Gastroesophageal sphincter (tissue), 4 donors: ENCODE measurements at regions not wholly inside any gene's neighbourhood (a gene's known extent, or its start where the extent isn't known, plus 50 kb on each side); places are given as distances from the start of the nearest gene placed in this dataset.
"Not testable (repeated sequence)": the region's sequence is repeated elsewhere in the genome, so short reads cannot be mapped to it uniquely, and the experiment has no call there.

Experiments used
- ATAC-seq: fragments of 150-250 bp; one replicate; pipeline ENCODE4 v1.9.1; 2016; ENCODE audit warnings: mild to moderate bottlenecking, moderate library complexity
- H3K27ac ChIP-seq, 4 donors: fragments of 200-600 bp; sonication (generic) in 3 of 4; 1 replicate in 3 of 4; 2 replicates in 1 of 4; pipeline ENCODE4 v1.5.1; 2016 to 2019
- H3K27me3 ChIP-seq: fragments of 200-600 bp; sonication (generic); one replicate; pipeline ENCODE4 v1.5.1; 2019
- H3K36me3 ChIP-seq, 2 donors: fragments of 200-600 bp; sonication (generic); one replicate each; pipeline ENCODE4 v1.5.1; 2019; ENCODE audit warnings: control low read depth in 1 of 2
- H3K4me1 ChIP-seq, 3 donors: fragments of 200-600 bp; sonication (generic); 1 replicate in 2 of 3; 2 replicates in 1 of 3; pipeline ENCODE4 v1.5.1; 2016 to 2019; ENCODE audit warnings: control low read depth in 2 of 3
- H3K4me3 ChIP-seq, 2 donors: fragments of 200-600 bp; sonication (generic); one replicate each; pipeline ENCODE4 v1.5.1; 2019; ENCODE audit warnings: mild to moderate bottlenecking in 1 of 2, moderate library complexity in 1 of 2
- H3K9me3 ChIP-seq, 3 donors: fragments of 200-600 bp; sonication (generic); one replicate each; pipeline ENCODE4 v1.5.1; 2017 to 2019; ENCODE audit warnings: control low read depth in 2 of 3
- EP300 ChIP-seq: sonication (generic); formaldehyde crosslinking; IDR thresholded peaks from one replicate; pipeline ENCODE4 v1.6.1; 2017; ENCODE audit warnings: antibody characterized with exemption, mild to moderate bottlenecking
- POLR2A ChIP-seq, 2 donors: fragments of 450-650 bp; IDR thresholded peaks; one replicate each; pipeline ENCODE4 v1.6.1; 2017; ENCODE audit warnings: antibody characterized with exemption in 2 of 2, mild to moderate bottlenecking in 2 of 2, moderate library complexity in 1 of 2
- POLR2AphosphoS5 ChIP-seq: sonication (generic); formaldehyde crosslinking; IDR thresholded peaks from one replicate; pipeline ENCODE4 v1.6.1; 2017; ENCODE audit warnings: antibody characterized with exemption
- WGBS, 2 donors: methylation state at CpG; one replicate each; pipeline ENCODE4 v1.1.5; 2018; ENCODE audit warnings: low coverage in 1 of 2; 5-methylcytosine and 5-hydroxymethylcytosine counted together
- TF ChIP-seq, protein P1 (sequence below), 4 experiments: fragments of 200-600 bp in 2 of 4; fragments of 450-650 bp in 2 of 4; sonication (generic) in 1 of 4; IDR thresholded peaks; one replicate each; pipeline ENCODE4 v1.5.1; 2017 to 2019; ENCODE audit warnings: antibody characterized with exemption in 4 of 4, mild to moderate bottlenecking in 2 of 4, moderate library complexity in 2 of 4

GRCh38 chr7:84722734-84723133, 464.1 kb downstream of the SEMA3D start:
- WGBS, 2 donors = no CpG with 5 or more reads among the region's 3 CpGs
- Histone ChIP-seq H3K27me3 (no peaks in the 10 kb centered on the region), H3K4me1 (no peaks in the 10 kb centered on the region), H3K27ac (no peak overlapping the region), H3K36me3 (no peaks in the 10 kb centered on the region), H3K9me3 (no peaks in the 10 kb centered on the region), H3K4me3 (no peak overlapping the region)
- TF ChIP-seq, protein P1, sequence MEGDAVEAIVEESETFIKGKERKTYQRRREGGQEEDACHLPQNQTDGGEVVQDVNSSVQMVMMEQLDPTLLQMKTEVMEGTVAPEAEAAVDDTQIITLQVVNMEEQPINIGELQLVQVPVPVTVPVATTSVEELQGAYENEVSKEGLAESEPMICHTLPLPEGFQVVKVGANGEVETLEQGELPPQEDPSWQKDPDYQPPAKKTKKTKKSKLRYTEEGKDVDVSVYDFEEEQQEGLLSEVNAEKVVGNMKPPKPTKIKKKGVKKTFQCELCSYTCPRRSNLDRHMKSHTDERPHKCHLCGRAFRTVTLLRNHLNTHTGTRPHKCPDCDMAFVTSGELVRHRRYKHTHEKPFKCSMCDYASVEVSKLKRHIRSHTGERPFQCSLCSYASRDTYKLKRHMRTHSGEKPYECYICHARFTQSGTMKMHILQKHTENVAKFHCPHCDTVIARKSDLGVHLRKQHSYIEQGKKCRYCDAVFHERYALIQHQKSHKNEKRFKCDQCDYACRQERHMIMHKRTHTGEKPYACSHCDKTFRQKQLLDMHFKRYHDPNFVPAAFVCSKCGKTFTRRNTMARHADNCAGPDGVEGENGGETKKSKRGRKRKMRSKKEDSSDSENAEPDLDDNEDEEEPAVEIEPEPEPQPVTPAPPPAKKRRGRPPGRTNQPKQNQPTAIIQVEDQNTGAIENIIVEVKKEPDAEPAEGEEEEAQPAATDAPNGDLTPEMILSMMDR (IDR thresholded peaks at IDR 0.05) = no peak
- TF ChIP-seq EP300 (no peak), POLR2AphosphoS5 (no peak), POLR2A (IDR thresholded peaks at IDR 0.05) (no peak)
- ATAC-seq = no peak

- H3K27ac ChIP-seq = no peak overlapping the region
- no peak for ATAC-seq
- no peaks in the 10 kb centered on the region for H3K4me1 ChIP-seq
- no peak for TF ChIP-seq POLR2AphosphoS5
- H3K9me3 ChIP-seq = no peaks in the 10 kb centered on the region
- 82 to 87% methylated on average over 3 of the region's 3 CpGs for WGBS, 2 donors
- H3K27me3 ChIP-seq = no peaks in the 10 kb centered on the region
- H3K36me3 ChIP-seq = no peaks in the 10 kb centered on the region
- H3K4me3 ChIP-seq = no peak overlapping the region
These were observed 464.8 kb downstream of the SEMA3D start for GRCh38 chr7:84722086-84722485.

GRCh38 chr7:84720456-84721097, 466.3 kb downstream of the SEMA3D start:
- H3K27me3 ChIP-seq = no peaks in the 10 kb centered on the region
- no peak overlapping the region for H3K4me3 ChIP-seq
- no peak for ATAC-seq
- H3K36me3 ChIP-seq = no peaks in the 10 kb centered on the region
- no peaks in the 10 kb centered on the region for H3K9me3 ChIP-seq
- no peak overlapping the region for H3K27ac ChIP-seq
- H3K4me1 ChIP-seq = no peaks in the 10 kb centered on the region
- TF ChIP-seq, protein P1 (IDR thresholded peaks at IDR 0.05) = no peak
- TF ChIP-seq EP300 = no peak
- no peak for TF ChIP-seq POLR2AphosphoS5
- no peak for TF ChIP-seq POLR2A (IDR thresholded peaks at IDR 0.05)

- ATAC-seq = no peak
These were observed 472.1 kb downstream of the SEMA3D start for GRCh38 chr7:84714765-84715164.

GRCh38 chr7:84712374-84713121, 474.3 kb downstream of the SEMA3D start:
- no peaks in the 10 kb centered on the region for H3K36me3 ChIP-seq
- H3K4me3 ChIP-seq = no peak overlapping the region
- H3K27ac ChIP-seq = no peak overlapping the region
- H3K9me3 ChIP-seq = no peaks in the 10 kb centered on the region
- no peaks in the 10 kb centered on the region for H3K4me1 ChIP-seq
- WGBS, 2 donors = 89 to 98% methylated on average over 4 of the region's 4 CpGs
- H3K27me3 ChIP-seq = no peaks in the 10 kb centered on the region
- no peak for ATAC-seq
- no peak for TF ChIP-seq POLR2AphosphoS5
- no peak for TF ChIP-seq EP300

More at GRCh38 chr7:84714765-84715164, 472.1 kb downstream of the SEMA3D start:
- 38% methylated on average over 4 of the region's 4 CpGs; no CpG with 5 or more reads in 1 of the 2 donors for WGBS, 2 donors
- Histone ChIP-seq H3K27me3 (no peaks in the 10 kb centered on the region), H3K9me3 (no peaks in the 10 kb centered on the region), H3K27ac (no peak overlapping the region), H3K36me3 (no peaks in the 10 kb centered on the region), H3K4me3 (no peak overlapping the region), H3K4me1 (no peaks in the 10 kb centered on the region)
- TF ChIP-seq, protein P1 (IDR thresholded peaks at IDR 0.05) = no peak
- TF ChIP-seq POLR2A (IDR thresholded peaks at IDR 0.05) = no peak
- TF ChIP-seq EP300 = no peak
- no peak for TF ChIP-seq POLR2AphosphoS5

DNA sequence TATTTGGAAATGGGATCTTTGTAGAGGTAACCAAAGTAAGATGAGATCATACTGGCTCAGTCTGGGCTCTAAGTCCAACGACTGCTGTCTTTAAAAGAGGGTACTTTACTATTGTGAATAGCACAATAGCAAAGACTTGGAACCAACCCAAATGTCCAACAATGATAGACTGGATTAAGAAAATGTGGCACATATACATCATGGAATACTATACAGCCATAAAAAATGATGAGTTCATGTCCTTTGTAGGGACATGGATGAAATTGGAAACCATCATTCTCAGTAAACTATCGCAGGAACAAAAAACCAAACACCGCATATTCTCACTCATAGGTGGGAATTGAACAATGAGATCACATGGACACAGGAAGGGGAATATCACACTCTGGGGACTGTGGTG, 476.3 kb downstream of the SEMA3D start:
- not testable (repeated sequence) for H3K4me1 ChIP-seq, H3K4me3 ChIP-seq, H3K9me3 ChIP-seq, H3K27ac ChIP-seq, ATAC-seq, H3K27me3 ChIP-seq, H3K36me3 ChIP-seq
- 100% methylated on average over 1 of the region's 3 CpGs; no CpG with 5 or more reads in 1 of the 2 donors for WGBS, 2 donors
